SK-N-SH treated with all-trans-retinoic acid at 6 μM for 48 hours (cell line): ENCODE measurements at regions not wholly inside any gene's neighbourhood (a gene's known extent, or its start where the extent isn't known, plus 50 kb on each side); places are given as distances from the start of the nearest gene placed in this dataset.

Experiments
- ATAC-seq: fragments of 200-7000 bp; cut with Tn5 transposase; 3 replicates; pipeline ENCODE4 v1.9.1; 2020; ENCODE audit warnings: mild to moderate bottlenecking, moderate library complexity
- ARNTL ChIP-seq: fragments of 450-650 bp; formaldehyde crosslinking; IDR thresholded peaks from 2 replicates; pipeline ENCODE4 v1.5.0; 2020; ENCODE audit warnings: low read depth, mild to moderate bottlenecking, moderate library complexity, borderline replicate concordance
- BACH2 ChIP-seq: fragments of 250-450 bp; sonication (Bioruptor Pico); IDR thresholded peaks from 2 replicates; pipeline ENCODE4 v1.9.0; 2021; ENCODE audit warnings: mild to moderate bottlenecking, borderline replicate concordance
- GLIS3 ChIP-seq: fragments of 250-450 bp; sonication (Bioruptor Pico); IDR thresholded peaks from 2 replicates; pipeline ENCODE4 v1.5.0; 2020; ENCODE audit warnings: mild to moderate bottlenecking, moderate library complexity
- PPARA ChIP-seq: fragments of 250-450 bp; sonication (Bioruptor Pico); IDR thresholded peaks from 2 replicates; pipeline ENCODE4 v1.5.0; 2020; ENCODE audit warnings: mild to moderate bottlenecking, borderline replicate concordance
- RARB ChIP-seq: fragments of 250-450 bp; sonication (Bioruptor Pico); IDR thresholded peaks from 2 replicates; pipeline ENCODE4 v1.8.0; 2021; ENCODE audit warnings: mild to moderate bottlenecking, moderate library complexity
- SNAI2 ChIP-seq: fragments of 250-450 bp; sonication (Bioruptor Pico); IDR thresholded peaks from 2 replicates; pipeline ENCODE4 v1.5.0; 2020; ENCODE audit warnings: mild to moderate bottlenecking, moderate library complexity
- TCF4 ChIP-seq: fragments of 250-450 bp; sonication (Bioruptor Pico); IDR thresholded peaks from 2 replicates; pipeline ENCODE4 v1.8.0; 2021; ENCODE audit warnings: mild to moderate bottlenecking, moderate library complexity, borderline replicate concordance
- TOX ChIP-seq: fragments of 250-450 bp; sonication (Bioruptor Pico); IDR thresholded peaks from 2 replicates; pipeline ENCODE4 v1.8.0; 2021; ENCODE audit warnings: mild to moderate bottlenecking, moderate library complexity, borderline replicate concordance
- ZC3H10 ChIP-seq: fragments of 250-450 bp; sonication (Bioruptor Pico); IDR thresholded peaks from 2 replicates; pipeline ENCODE4 v1.5.1; 2021; ENCODE audit warnings: mild to moderate bottlenecking, moderate library complexity
- ZFP3 ChIP-seq: fragments of 250-450 bp; sonication (Bioruptor Pico); IDR thresholded peaks from 2 replicates; pipeline ENCODE4 v1.5.0; 2020; ENCODE audit warnings: mild to moderate bottlenecking, moderate library complexity
- ZFP30 ChIP-seq: fragments of 450-650 bp; formaldehyde crosslinking; IDR thresholded peaks from 2 replicates; pipeline ENCODE4 v1.5.0; 2022; ENCODE audit warnings: mild to moderate bottlenecking, moderate library complexity
- ZNF565 ChIP-seq: fragments of 450-650 bp; formaldehyde crosslinking; conservative IDR thresholded peaks from 2 replicates; pipeline ENCODE4 v1.5.0; 2020; ENCODE audit warnings: low read depth, mild to moderate bottlenecking, moderate library complexity
- ZNF8 ChIP-seq: fragments of 450-650 bp; formaldehyde crosslinking; IDR thresholded peaks from 2 replicates; pipeline ENCODE4 v1.5.0; 2020; ENCODE audit warnings: mild to moderate bottlenecking, moderate library complexity
- TF ChIP-seq, protein P1 (sequence below): fragments of 250-450 bp; sonication (Bioruptor Pico); IDR thresholded peaks from 2 replicates; pipeline ENCODE4 v1.5.1; 2020; ENCODE audit warnings: low read depth, mild to moderate bottlenecking, moderate library complexity
- TF ChIP-seq, protein P2 (sequence below): fragments of 250-450 bp; sonication (Bioruptor Pico); IDR thresholded peaks from 2 replicates; pipeline ENCODE4 v1.8.0; 2021; ENCODE audit warnings: low read depth, mild to moderate bottlenecking, moderate library complexity, borderline replicate concordance
- TF ChIP-seq, protein P3 (sequence below): fragments of 250-450 bp; sonication (Bioruptor Pico); IDR thresholded peaks from 2 replicates; pipeline ENCODE4 v1.8.0; 2020; ENCODE audit warnings: mild to moderate bottlenecking, moderate library complexity, borderline replicate concordance
- TF ChIP-seq, protein P4 (sequence below): fragments of 250-450 bp; sonication (Bioruptor Pico); IDR thresholded peaks from 2 replicates; pipeline ENCODE4 v1.5.0; 2020; ENCODE audit warnings: mild to moderate bottlenecking, moderate library complexity
- TF ChIP-seq, protein P5 (sequence below): fragments of 250-450 bp; sonication (Bioruptor Pico); IDR thresholded peaks from 2 replicates; pipeline ENCODE4 v1.5.1; 2021; ENCODE audit warnings: mild to moderate bottlenecking, moderate library complexity

DNA sequence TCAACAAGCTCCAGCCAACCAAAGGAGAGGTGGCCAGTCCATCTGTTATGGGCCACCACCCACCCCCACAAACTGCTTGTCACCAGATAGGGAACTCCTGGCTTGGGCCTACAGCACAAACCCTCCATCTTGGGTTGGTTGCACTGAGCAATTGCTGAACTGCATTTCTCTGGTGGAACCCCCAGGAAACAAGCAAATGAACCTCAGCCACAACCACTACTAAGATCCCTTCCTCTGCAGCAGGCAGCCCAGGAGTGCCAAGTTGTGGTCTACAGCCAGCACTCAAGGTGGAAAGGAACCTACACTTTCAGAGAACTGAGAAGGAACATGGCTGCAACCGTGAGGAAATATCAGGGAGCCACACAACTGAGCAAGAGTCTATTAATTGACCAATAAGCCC is 171.6 kb downstream of the TMEM200A start:
- TF ChIP-seq, protein P1, sequence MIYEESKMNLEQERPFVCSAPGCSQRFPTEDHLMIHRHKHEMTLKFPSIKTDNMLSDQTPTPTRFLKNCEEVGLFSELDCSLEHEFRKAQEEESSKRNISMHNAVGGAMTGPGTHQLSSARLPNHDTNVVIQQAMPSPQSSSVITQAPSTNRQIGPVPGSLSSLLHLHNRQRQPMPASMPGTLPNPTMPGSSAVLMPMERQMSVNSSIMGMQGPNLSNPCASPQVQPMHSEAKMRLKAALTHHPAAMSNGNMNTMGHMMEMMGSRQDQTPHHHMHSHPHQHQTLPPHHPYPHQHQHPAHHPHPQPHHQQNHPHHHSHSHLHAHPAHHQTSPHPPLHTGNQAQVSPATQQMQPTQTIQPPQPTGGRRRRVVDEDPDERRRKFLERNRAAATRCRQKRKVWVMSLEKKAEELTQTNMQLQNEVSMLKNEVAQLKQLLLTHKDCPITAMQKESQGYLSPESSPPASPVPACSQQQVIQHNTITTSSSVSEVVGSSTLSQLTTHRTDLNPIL (CRISPR knock-in tag): no peak
- TF ChIP-seq TOX (CRISPR knock-in tag) (no peak), BACH2 (CRISPR knock-in tag) (no peak), ZNF565 (CRISPR knock-in tag) (no peak), ZFP3 (CRISPR knock-in tag) (no peak), ZC3H10 (CRISPR knock-in tag) (no peak), PPARA (CRISPR knock-in tag) (no peak), GLIS3 (no peak), ZNF8 (no peak)
- TF ChIP-seq, protein P2, sequence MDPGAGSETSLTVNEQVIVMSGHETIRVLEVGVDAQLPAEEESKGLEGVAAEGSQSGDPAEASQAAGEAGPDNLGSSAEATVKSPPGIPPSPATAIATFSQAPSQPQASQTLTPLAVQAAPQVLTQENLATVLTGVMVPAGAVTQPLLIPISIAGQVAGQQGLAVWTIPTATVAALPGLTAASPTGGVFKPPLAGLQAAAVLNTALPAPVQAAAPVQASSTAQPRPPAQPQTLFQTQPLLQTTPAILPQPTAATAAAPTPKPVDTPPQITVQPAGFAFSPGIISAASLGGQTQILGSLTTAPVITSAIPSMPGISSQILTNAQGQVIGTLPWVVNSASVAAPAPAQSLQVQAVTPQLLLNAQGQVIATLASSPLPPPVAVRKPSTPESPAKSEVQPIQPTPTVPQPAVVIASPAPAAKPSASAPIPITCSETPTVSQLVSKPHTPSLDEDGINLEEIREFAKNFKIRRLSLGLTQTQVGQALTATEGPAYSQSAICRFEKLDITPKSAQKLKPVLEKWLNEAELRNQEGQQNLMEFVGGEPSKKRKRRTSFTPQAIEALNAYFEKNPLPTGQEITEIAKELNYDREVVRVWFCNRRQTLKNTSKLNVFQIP (CRISPR knock-in tag): no peak
- ATAC-seq: no peak

DNA sequence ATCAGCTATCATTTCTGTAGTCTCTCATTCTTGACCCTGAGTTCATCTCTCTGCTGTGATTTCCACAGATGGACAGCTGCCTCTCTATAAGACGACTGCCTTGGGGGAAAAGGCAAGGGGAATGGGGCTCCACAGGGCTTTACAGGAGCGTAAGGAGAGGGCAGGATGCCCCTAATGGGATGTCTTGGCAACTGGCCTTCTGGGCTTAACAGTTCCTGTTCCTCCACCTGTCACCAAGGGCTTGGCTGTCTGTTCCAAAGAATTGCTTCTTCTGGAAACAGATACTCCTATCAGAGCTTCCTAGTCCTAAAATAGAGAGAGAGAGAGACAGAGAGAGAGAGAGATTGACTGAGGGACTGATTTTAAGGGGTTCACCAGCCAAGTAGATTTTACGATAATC is 181.9 kb downstream of the TMEM200A start:
- TF ChIP-seq ZFP30 (CRISPR knock-in tag) (no peak), ZC3H10 (CRISPR knock-in tag) (no peak), BACH2 (CRISPR knock-in tag) (no peak), ZFP3 (CRISPR knock-in tag) (no peak)
- TF ChIP-seq, all 23 proteins: peak for 0

DNA sequence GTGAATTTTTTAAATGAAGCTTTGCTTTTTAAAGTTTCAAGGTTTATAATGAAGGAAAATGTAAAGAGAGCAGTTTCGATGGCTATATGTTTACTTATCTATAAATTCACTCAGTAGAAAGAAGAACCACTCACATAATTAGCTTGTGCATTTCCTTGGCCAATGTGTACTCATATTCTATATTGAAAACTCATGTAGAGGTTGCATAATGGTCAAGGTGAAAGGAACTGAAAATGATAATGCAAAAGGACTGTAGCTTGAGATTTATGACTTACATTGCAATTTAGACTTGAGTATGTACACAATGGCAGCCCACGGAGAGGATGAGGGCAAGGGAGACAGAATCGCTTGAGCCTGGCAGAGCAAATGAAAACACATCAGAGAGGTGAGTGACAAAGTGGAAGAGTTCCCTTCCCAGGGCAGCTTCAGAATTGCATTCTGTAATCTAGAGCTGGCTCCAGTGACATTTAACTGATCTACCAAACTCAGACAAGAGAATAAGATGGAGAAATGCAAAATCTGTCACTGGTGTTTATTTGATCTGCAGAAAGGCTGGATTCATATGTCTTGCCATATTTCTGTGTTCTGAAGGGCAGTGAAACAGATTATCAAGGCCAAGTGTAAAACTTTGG is 191.8 kb downstream of the TMEM200A start:
- ATAC-seq: no peak; the same call in 1 of the 3 replicates
- TF ChIP-seq, protein P1 (CRISPR knock-in tag): no peak
- TF ChIP-seq TOX (CRISPR knock-in tag): no peak
- TF ChIP-seq ARNTL: no peak
- TF ChIP-seq ZNF565 (CRISPR knock-in tag): no peak
- no peak for TF ChIP-seq TCF4
- TF ChIP-seq, protein P3, sequence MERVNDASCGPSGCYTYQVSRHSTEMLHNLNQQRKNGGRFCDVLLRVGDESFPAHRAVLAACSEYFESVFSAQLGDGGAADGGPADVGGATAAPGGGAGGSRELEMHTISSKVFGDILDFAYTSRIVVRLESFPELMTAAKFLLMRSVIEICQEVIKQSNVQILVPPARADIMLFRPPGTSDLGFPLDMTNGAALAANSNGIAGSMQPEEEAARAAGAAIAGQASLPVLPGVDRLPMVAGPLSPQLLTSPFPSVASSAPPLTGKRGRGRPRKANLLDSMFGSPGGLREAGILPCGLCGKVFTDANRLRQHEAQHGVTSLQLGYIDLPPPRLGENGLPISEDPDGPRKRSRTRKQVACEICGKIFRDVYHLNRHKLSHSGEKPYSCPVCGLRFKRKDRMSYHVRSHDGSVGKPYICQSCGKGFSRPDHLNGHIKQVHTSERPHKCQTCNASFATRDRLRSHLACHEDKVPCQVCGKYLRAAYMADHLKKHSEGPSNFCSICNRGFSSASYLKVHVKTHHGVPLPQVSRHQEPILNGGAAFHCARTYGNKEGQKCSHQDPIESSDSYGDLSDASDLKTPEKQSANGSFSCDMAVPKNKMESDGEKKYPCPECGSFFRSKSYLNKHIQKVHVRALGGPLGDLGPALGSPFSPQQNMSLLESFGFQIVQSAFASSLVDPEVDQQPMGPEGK (CRISPR knock-in tag): no peak
- no peak for TF ChIP-seq BACH2 (CRISPR knock-in tag)
- TF ChIP-seq, protein P4, sequence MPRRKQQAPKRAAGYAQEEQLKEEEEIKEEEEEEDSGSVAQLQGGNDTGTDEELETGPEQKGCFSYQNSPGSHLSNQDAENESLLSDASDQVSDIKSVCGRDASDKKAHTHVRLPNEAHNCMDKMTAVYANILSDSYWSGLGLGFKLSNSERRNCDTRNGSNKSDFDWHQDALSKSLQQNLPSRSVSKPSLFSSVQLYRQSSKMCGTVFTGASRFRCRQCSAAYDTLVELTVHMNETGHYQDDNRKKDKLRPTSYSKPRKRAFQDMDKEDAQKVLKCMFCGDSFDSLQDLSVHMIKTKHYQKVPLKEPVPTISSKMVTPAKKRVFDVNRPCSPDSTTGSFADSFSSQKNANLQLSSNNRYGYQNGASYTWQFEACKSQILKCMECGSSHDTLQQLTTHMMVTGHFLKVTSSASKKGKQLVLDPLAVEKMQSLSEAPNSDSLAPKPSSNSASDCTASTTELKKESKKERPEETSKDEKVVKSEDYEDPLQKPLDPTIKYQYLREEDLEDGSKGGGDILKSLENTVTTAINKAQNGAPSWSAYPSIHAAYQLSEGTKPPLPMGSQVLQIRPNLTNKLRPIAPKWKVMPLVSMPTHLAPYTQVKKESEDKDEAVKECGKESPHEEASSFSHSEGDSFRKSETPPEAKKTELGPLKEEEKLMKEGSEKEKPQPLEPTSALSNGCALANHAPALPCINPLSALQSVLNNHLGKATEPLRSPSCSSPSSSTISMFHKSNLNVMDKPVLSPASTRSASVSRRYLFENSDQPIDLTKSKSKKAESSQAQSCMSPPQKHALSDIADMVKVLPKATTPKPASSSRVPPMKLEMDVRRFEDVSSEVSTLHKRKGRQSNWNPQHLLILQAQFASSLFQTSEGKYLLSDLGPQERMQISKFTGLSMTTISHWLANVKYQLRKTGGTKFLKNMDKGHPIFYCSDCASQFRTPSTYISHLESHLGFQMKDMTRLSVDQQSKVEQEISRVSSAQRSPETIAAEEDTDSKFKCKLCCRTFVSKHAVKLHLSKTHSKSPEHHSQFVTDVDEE (CRISPR knock-in tag): no peak
- TF ChIP-seq RARB (CRISPR knock-in tag): no peak
- TF ChIP-seq, protein P5, sequence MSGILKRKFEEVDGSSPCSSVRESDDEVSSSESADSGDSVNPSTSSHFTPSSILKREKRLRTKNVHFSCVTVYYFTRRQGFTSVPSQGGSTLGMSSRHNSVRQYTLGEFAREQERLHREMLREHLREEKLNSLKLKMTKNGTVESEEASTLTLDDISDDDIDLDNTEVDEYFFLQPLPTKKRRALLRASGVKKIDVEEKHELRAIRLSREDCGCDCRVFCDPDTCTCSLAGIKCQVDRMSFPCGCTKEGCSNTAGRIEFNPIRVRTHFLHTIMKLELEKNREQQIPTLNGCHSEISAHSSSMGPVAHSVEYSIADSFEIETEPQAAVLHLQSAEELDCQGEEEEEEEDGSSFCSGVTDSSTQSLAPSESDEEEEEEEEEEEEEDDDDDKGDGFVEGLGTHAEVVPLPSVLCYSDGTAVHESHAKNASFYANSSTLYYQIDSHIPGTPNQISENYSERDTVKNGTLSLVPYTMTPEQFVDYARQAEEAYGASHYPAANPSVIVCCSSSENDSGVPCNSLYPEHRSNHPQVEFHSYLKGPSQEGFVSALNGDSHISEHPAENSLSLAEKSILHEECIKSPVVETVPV (CRISPR knock-in tag): no peak
- TF ChIP-seq ZFP30 (CRISPR knock-in tag): no peak
- no peak for TF ChIP-seq SNAI2 (CRISPR knock-in tag)
- TF ChIP-seq ZC3H10 (CRISPR knock-in tag): no peak

More for the DNA sequence above, 181.9 kb downstream of the TMEM200A start:
- no peak for ATAC-seq
